ENCODE measurements at regions not wholly inside any gene's neighbourhood (a gene's known extent, or its start where the extent isn't known, plus 50 kb on each side); places are given as distances from the start of the nearest gene placed in this dataset.
A peak's percentile ranks its signal among the peaks of the same experiment; 100 is the strongest.
"Not testable (repeated sequence)": the region's sequence is repeated elsewhere in the genome, so short reads cannot be mapped to it uniquely, and the experiment has no call there.

DNA sequence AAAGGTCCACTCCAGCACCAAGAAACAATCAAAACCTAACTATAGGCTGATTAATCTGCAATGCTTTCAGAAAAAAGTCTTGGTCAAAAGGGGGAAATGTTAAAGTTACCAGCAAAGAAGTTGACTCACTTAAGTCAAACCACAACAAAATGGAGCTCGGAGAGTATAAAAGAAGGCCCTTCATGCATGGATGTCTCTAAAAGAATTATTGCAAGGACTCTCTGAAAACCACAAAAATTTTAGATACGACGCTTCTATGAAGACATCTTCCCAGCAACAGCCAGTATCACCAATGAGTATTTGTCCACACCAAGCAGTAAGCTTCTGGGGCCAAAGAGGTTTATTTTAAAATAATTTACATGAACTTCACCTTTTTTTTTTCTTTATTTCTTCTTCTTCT, 1327.4 kb upstream of the CDH18 start:
- DNase-seq: not testable (repeated sequence)

GRCh38 chr5:21301205-21301604, 1313.2 kb upstream of the CDH18 start:
- DNase-seq: not testable (repeated sequence)

DNA sequence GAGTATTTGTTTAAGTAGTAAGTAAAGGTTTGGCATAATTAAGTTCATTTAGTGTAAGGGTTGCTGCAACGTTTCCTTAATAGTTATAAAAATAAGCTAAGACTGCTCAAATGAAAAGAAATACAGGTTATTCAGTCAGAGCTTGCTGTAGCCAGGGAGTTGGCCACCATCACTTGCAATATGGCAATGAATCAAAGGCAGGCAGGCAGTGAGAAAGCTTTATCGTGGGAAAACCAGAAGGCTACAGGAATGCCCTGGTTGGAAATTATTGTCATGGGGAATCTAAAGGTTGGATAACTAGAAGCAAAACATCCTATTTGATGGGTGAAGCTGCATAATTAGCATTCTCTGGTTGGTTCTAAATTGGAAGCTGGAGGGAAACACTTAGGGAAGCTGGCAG, 1286.4 kb upstream of the CDH18 start:
- not testable (repeated sequence) for DNase-seq

- DNase-seq: no peak
Observed at GRCh38 chr5:21263361-21263760, 1275.4 kb upstream of the CDH18 start.

DNA sequence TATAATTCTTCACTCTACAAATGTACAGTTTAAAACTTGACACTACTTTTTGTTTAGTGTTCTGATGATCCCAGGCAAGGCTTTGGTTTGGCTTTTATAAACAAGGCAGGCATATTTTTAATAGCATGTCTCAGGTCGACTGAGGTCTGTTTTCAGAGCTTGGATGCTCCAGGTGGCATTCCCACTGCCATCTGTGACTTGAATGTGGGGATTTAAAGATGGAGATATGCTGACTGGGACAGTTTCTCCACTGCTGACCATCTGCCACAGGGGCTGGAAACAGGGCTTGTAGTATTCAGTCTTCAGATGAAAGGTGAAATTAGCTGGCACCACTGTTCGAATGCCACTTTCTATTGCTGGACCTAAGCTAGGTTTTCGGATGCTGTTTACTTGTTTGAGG, 1266.2 kb upstream of the CDH18 start:
- no peak for DNase-seq

DNA sequence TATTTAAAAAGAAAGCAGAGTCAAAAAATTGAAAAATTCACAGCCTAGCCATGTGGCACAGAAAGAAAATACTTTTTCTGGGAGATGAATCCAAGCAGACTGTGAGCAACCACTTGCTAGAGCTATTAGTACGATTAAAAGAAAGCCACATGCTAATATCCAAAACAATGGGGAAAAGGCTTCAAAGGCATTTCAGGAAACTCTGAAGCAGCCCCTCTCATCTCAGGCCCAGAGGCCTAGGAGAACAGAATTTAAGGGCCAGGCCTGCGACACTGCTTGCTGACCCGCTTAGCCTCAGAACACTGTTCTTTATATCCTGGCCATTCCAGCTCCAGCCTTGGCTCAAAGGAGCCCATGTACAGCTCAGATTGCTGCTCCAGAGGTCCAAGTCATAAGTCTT, 1257.0 kb upstream of the CDH18 start:
- no peak for DNase-seq

GRCh38 chr5:21238786-21239185, 1250.8 kb upstream of the CDH18 start:
- DNase-seq: no peak

DNA sequence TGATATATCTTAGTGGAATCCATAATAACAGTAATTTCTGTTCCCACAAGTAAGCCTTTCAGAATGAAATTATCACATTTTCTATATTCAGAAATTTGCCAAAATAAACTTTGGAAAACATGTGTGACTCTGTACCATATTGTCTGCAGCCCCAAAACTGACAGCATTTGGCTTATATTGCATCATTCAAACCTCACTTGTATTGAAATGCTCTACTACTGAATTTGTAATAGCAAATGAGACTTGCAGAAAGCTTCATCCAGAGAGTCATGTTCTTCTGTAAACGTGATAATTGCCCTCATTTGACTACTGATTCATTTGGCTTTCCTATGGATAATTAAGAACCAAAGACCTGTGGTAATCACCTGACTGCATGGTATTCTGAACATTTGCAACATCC, 1249.5 kb upstream of the CDH18 start:
- DNase-seq: no peak

DNA sequence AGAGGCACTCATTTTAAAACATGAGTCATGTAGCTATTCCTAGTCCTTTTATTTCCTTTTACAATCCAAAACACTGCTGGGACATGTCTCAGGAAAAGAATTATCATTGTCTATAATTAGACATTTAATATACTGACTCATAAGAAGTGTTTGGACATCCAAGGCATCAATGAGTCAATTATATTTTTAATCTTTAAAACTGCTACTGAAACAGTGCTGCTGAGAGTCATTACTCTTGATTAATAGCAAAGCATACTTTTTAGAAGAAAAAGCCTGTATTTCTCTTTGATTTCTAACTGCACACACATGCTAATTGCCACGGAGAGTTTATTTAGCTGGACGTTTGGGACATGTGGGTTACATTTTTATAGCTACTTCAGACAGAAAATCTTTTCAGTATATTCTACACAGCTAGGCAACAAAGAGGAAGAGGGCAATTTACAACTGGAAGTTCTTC, 1249.0 kb upstream of the CDH18 start:
- peak; percentile 3 for DNase-seq

- DNase-seq: no peak
Observed at GRCh38 chr5:21236104-21236503, 1248.1 kb upstream of the CDH18 start.

GRCh38 chr5:21225223-21226064, 1237.4 kb upstream of the CDH18 start:
- no peak for DNase-seq

- no peak for DNase-seq
Observed at GRCh38 chr5:21221616-21222015, 1233.6 kb upstream of the CDH18 start.

DNA sequence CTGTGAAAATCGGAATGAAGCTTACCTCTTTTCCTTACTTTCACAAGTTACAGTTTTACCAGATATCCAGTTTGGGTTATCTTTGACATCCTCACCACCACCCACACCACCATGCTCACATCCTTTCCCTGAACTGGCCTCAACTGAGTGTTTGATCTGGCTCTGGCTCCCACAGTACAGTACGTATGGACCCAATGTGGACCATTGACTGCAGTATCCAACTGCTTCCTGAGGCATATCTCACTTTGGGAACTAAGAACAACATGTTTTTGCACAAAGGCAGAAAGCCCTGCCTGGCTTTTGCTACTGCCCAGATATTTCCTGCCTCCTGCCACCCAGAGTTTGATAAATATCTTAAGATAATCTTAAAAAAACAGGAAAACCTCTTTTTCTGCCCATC, 1232.0 kb upstream of the CDH18 start:
- DNase-seq: no peak

GRCh38 chr5:21219251-21219650, 1231.3 kb upstream of the CDH18 start:
- DNase-seq: no peak

DNA sequence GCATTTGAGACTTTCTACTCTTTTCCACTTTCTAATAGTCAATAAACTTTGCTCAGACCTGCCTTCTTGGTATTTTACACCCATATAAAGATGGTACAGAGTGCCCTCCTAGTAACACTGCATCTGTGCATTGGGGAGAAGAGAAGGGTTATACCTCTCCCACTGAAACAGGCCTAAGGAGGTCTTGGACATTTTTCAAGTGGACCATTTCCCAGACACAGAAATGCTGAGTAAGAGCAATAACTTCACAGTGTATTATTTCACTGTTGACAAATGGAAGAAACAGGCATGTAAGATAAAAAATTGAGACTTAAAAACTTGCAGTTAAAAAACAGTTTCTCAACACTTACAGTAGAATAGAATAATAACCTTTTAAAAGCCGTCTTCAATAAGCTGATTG, 1224.0 kb upstream of the CDH18 start:
- no peak for DNase-seq

GRCh38 chr5:21209409-21209808, 1221.4 kb upstream of the CDH18 start:
- DNase-seq: no peak

DNA sequence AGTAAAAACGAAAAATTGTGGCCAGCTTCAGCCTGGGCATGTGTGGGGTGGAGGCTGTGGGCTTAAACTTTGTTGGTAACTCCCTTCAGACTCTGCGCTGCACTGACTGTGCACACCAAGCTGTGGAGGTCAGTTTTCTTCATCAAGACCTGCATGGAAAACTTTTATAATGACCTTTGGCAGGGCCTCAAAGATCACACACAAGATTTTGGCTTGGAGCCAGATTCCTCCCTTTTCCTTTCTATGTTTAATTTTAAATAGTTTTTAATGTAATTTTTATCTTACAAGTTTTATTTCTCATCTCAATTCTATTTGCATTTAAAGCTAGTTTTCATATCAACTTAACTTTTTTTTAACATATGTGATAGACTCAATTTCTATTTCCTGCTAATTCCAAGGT, 1211.1 kb upstream of the CDH18 start:
- no peak for DNase-seq

- DNase-seq: no peak
Observed at GRCh38 chr5:21195145-21195544, 1207.1 kb upstream of the CDH18 start.

GRCh38 chr5:21185536-21185935, 1197.5 kb upstream of the CDH18 start:
- peak; percentile 36 for DNase-seq

DNA sequence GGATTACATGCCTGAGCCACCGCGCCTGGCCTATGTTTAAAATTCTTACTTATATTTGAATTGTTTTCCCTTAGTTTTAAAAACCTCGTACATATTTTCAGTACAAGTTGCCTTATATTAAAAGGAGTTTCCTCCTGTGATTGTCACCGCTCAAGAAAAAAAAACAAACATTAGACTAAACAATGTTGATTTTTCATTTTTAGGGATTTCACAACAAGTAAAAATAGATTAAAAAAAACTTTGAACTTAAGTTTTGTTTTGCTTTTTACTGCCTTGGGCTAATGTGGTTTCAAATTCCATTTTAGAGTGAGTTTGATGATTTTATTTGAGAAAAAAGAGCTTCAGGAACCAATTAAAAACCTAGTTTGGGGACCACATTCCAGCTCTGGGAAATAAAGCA, 1196.6 kb upstream of the CDH18 start:
- DNase-seq: no peak

DNA sequence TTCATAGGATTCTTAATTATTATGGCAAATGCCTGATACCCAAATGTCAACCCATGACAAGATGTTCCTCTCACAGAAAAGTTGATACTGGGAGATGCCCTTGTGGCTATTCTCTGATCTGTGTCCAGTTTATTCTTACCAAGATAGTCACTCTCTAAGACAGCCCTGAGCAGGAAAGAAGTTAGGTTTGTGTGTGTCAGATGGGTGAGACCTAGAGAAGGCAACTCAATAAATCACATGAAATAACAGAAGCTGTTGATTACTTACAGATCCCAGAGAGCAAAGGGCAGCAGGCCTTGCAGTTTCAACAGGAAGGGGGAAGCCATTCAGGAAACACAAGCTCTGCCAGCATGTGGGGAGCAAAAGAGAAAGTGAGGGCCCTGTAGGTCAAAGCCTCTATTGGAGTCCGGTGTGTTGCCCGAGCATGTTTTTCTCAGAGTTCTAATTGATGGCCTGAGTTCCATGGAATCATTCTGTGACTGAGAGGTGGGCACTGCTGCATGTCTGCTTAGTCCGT, 1193.7 kb upstream of the CDH18 start:
- DNase-seq: no peak

DNA sequence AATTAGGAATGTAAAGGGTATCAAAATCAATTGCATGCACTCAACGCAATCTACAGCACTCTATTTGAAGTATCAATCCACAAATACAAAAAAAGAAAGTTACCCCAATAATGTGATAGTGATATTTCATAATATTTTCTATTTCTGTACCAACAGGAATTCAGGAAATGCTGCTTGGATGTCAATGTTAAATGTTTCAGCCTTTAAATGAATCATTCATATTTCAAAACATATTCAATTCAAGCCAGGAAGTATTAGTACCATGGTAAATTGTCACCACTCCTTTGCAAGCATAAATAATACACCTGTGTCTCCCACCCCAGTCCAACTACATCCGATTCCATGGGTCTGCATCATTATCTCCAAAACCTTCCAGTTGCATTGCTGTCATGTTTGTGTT, 1185.5 kb upstream of the CDH18 start:
- no peak for DNase-seq

DNA sequence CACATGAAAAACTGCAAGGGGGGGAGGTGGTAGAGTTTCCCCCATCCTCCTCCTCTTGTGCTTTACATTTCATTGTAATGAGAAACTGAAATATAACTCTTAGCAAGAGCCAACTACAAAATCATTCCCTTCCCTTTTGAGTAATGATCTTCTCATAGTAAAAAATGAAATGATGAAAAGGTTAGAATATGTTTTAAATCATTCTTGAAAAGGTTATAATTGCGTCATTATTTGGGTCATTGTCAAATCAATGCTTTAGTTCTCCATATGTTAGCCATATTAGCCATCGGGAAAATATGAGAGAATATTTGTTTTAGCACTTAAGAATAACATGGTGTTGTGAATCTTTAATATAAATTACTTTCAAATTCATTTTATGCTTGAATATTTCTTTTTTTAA, 1185.0 kb upstream of the CDH18 start:
- peak; percentile 14 for DNase-seq

DNA sequence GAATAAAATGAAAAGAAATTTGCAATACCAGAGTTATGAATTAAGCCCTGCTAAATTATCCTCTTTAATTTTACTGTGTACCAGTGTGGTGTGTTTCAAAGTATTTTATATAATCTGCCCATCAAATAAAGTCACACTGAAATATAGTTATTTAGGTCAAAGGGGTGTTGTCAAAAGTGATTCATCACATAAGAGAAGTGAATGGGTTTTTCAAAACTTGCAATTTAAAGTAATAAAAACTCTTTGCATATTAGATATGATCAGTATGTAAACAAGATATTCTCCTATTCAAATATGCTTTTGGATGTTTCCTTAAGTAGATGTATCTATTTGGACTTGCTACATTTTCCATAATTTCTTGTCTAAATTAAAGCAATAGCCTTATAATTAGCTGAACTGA, 1183.0 kb upstream of the CDH18 start:
- DNase-seq: no peak

Measured in skin of body (tissue), 1 donor.